Type B pancreatic cell (in vitro differentiated cells): ENCODE measurements at regions not wholly inside any gene's neighbourhood (a gene's known extent, or its start where the extent isn't known, plus 50 kb on each side); places are given as distances from the start of the nearest gene placed in this dataset.

Experiments used
- DNase-seq: peaks from one replicate; pipeline ENCODE4 v3.0.0; 2021; ENCODE audit warnings: mixed read lengths; ENCODE audit not compliant: unreplicated experiment; ENCODE audit errors: extremely low spot score
- H3K27ac Mint-ChIP-seq: 2 replicates; pipeline ENCODE4 v1.8.0; 2021; ENCODE audit warnings: mild to moderate bottlenecking, mixed read lengths
- H3K27me3 Mint-ChIP-seq: 2 replicates; pipeline ENCODE4 v1.8.0; 2021; ENCODE audit warnings: mixed read lengths
- H3K36me3 Mint-ChIP-seq: 2 replicates; pipeline ENCODE4 v1.8.0; 2021; ENCODE audit warnings: mixed read lengths
- H3K4me1 Mint-ChIP-seq: one replicate; pipeline ENCODE4 v1.8.0; 2021; ENCODE audit warnings: mixed read lengths; ENCODE audit not compliant: unreplicated experiment
- H3K4me3 Mint-ChIP-seq: 2 replicates; pipeline ENCODE4 v1.8.0; 2021; ENCODE audit warnings: mild to moderate bottlenecking, mixed read lengths
- H3K9me3 Mint-ChIP-seq: 2 replicates; pipeline ENCODE4 v1.8.0; 2021; ENCODE audit warnings: mixed read lengths
- CTCF ChIP-seq: fragments of 200-600 bp; sonication (generic); conservative IDR thresholded peaks from 2 replicates; pipeline ENCODE4 v1.5.0; 2021; ENCODE audit warnings: antibody characterized with exemption, mild to moderate bottlenecking

- no peaks in the 10 kb centered on the region for H3K9me3 Mint-ChIP-seq
- H3K4me3 Mint-ChIP-seq: no peak overlapping the region
- H3K27me3 Mint-ChIP-seq: peaks cover 10% of the 10 kb centered on the region
Observed at GRCh38 chr10:94065787-94066186, 72.1 kb downstream of the PLCE1 start.

GRCh38 chr10:94066411-94066810 lies 72.7 kb downstream of the PLCE1 start:
- Mint-ChIP-seq H3K27ac (no peak overlapping the region), H3K4me3 (no peak overlapping the region), H3K27me3 (peaks cover 11% of the 10 kb centered on the region), H3K36me3 (no peaks in the 10 kb centered on the region), H3K9me3 (no peaks in the 10 kb centered on the region), H3K4me1 (no peaks in the 10 kb centered on the region)
- DNase-seq: no peak
- TF ChIP-seq CTCF: no peak

More at GRCh38 chr10:94065787-94066186, 72.1 kb downstream of the PLCE1 start:
- H3K27ac Mint-ChIP-seq: no peak overlapping the region
- TF ChIP-seq CTCF: no peak
- no peaks in the 10 kb centered on the region for H3K4me1 Mint-ChIP-seq
- no peak for DNase-seq
- no peaks in the 10 kb centered on the region for H3K36me3 Mint-ChIP-seq

- H3K9me3 Mint-ChIP-seq: no peaks in the 10 kb centered on the region
- no peak for TF ChIP-seq CTCF
Observed at GRCh38 chr10:94069884-94070283, 76.2 kb downstream of the PLCE1 start.

DNA sequence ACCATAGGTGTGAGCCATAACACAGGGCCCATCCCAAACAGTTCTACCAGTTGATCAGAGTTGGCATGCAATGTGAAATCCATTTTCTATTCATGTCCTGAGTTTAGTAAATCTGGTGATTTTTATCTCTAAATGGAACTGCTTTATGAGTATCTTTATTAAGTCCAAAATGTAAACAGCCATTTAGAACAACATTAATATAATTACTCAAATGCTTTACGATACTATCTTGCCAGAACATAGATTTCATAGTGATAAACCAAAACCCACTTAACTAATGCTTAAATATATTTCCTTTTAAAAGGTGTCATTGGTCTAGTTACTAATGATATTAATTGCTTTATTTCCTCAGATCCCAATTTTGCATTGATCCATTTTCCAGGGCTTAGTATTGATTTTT lies 80.7 kb downstream of the PLCE1 start:
- no peak overlapping the region for H3K4me3 Mint-ChIP-seq
- H3K9me3 Mint-ChIP-seq: no peaks in the 10 kb centered on the region
- no peak for DNase-seq

More at GRCh38 chr10:94069884-94070283, 76.2 kb downstream of the PLCE1 start:
- Mint-ChIP-seq H3K27ac (no peak overlapping the region), H3K4me3 (no peak overlapping the region), H3K4me1 (no peaks in the 10 kb centered on the region), H3K36me3 (no peaks in the 10 kb centered on the region), H3K27me3 (peaks cover 11% of the 10 kb centered on the region)
- no peak for DNase-seq

GRCh38 chr10:94075506-94075905 lies 81.8 kb downstream of the PLCE1 start:
- H3K36me3 Mint-ChIP-seq: no peaks in the 10 kb centered on the region
- no peaks in the 10 kb centered on the region for H3K9me3 Mint-ChIP-seq
- H3K27me3 Mint-ChIP-seq: peaks cover 9% of the 10 kb centered on the region
- peaks cover 4% of the 10 kb centered on the region for H3K4me1 Mint-ChIP-seq
- TF ChIP-seq CTCF: no peak
- H3K4me3 Mint-ChIP-seq: no peak overlapping the region
- DNase-seq: no peak
- H3K27ac Mint-ChIP-seq: no peak overlapping the region

More for the DNA sequence above, 80.7 kb downstream of the PLCE1 start:
- no peaks in the 10 kb centered on the region for H3K36me3 Mint-ChIP-seq
- H3K4me1 Mint-ChIP-seq: peaks cover 4% of the 10 kb centered on the region
- no peak overlapping the region for H3K27ac Mint-ChIP-seq
- no peak for TF ChIP-seq CTCF
- peaks cover 11% of the 10 kb centered on the region for H3K27me3 Mint-ChIP-seq

DNA sequence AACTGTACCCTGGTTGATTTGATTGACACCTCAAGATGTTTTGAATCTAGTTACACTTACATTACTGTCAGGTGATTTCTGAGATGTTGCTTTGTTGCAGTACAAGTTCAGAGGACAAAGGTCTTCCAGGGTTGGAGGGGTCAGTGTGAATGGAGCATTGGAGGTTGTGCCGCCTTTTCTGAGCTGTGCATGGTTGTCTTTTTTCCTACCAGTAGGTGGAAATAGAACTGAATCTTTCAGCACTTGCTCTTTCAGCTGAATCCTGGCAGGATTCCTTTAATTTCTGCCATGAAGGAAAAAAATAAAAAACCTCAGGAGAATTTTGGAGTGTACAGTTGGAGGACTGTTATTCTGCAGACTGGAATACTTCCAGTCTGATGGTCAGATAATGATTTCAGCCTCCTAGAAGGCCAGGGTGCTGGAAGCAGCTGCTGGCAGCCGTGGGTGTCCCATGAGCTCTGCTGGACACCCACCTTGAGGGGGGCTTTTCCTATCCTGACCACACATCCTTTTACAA lies 82.7 kb downstream of the PLCE1 start:
- no peak for DNase-seq
- Mint-ChIP-seq H3K4me3 (no peak overlapping the region), H3K27ac (no peak overlapping the region), H3K27me3 (peaks cover 4% of the 10 kb centered on the region), H3K36me3 (no peaks in the 10 kb centered on the region), H3K9me3 (no peaks in the 10 kb centered on the region), H3K4me1 (peaks cover 4% of the 10 kb centered on the region)
- TF ChIP-seq CTCF: peak; percentile 63
